Colonic mucosa (tissue), 4 donors: ENCODE measurements at regions not wholly inside any gene's neighbourhood (a gene's known extent, or its start where the extent isn't known, plus 50 kb on each side); places are given as distances from the start of the nearest gene placed in this dataset.

ENCODE experiments used
- DNase-seq: peaks from one replicate; pipeline ENCODE4 v3.0.0-alpha.2; 2020
- H3K27ac ChIP-seq: fragments of 200-600 bp; one replicate; pipeline ENCODE4 v1.8.0; 2021
- H3K27me3 ChIP-seq: fragments of 200-600 bp; one replicate; pipeline ENCODE4 v1.8.0; 2021
- H3K36me3 ChIP-seq: fragments of 200-600 bp; one replicate; pipeline ENCODE4 v1.8.0; 2021
- H3K4me1 ChIP-seq: fragments of 200-600 bp; one replicate; pipeline ENCODE4 v1.8.0; 2021; ENCODE audit warnings: mild to moderate bottlenecking
- H3K4me3 ChIP-seq: fragments of 200-600 bp; one replicate; pipeline ENCODE4 v1.8.0; 2021
- H3K9ac ChIP-seq, 2 donors: one replicate each; pipeline ENCODE4 v1.7.0; 2013; ENCODE audit warnings: control low read depth in 2 of 2, low read depth in 2 of 2, low read length in 2 of 2
- H3K9me3 ChIP-seq: fragments of 200-600 bp; one replicate; pipeline ENCODE4 v1.8.0; 2021
- CTCF ChIP-seq: fragments of 200-600 bp; IDR thresholded peaks from one replicate; pipeline ENCODE4 v1.8.0; 2022; ENCODE audit warnings: antibody characterized with exemption, mild to moderate bottlenecking
- intact Hi-C: fragments of 100-400 bp; cut with DNase I; formaldehyde crosslinking; loops from one replicate; pipeline ENCODE4 v1.14.1; 2022
- donor health status: healthy.
- donor health status: DM: no; HTN: no; CAD: no.
- donor health status: DM: no; HTN: no; CAD: no.

GRCh38 chr7:11950281-11950680, 118.3 kb upstream of the THSD7A start:
- DNase-seq = no peak
- Histone ChIP-seq H3K27ac (no peak overlapping the region), H3K36me3 (no peaks in the 10 kb centered on the region), H3K9ac (no peak overlapping the region), H3K27me3 (no peaks in the 10 kb centered on the region), H3K4me1 (no peaks in the 10 kb centered on the region), H3K4me3 (no peak overlapping the region), H3K9me3 (no peaks in the 10 kb centered on the region)
- intact Hi-C loops = no loop called here
- TF ChIP-seq CTCF = no peak

DNA sequence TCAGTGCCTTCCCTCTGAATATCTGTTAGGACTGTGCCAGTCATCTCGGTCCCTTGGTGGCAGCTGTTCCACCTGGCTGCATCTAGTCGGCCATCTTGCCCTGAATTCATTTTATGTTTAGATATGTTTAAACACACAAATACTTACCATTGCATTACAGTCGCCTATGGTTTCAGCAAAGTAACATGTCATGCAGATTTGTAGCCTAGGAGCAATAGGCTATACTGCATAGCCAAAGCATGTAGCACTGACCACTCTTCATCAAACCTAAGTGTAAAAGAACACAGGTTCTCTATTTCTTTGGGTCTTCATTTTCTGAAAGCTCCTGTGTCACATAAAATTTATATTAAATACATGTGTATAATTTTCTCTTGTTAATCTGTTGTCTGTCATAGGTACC, 118.9 kb upstream of the THSD7A start:
- H3K27ac ChIP-seq = no peak overlapping the region
- H3K4me1 ChIP-seq = no peaks in the 10 kb centered on the region
- no peaks in the 10 kb centered on the region for H3K36me3 ChIP-seq
- DNase-seq = no peak
- no peaks in the 10 kb centered on the region for H3K27me3 ChIP-seq
- intact Hi-C loops = no loop called here
- no peak overlapping the region for H3K9ac ChIP-seq
- H3K4me3 ChIP-seq = no peak overlapping the region
- no peak for TF ChIP-seq CTCF
- no peaks in the 10 kb centered on the region for H3K9me3 ChIP-seq

GRCh38 chr7:11951909-11952308, 119.9 kb upstream of the THSD7A start:
- Histone ChIP-seq H3K4me1 (no peaks in the 10 kb centered on the region), H3K27ac (no peak overlapping the region), H3K36me3 (no peaks in the 10 kb centered on the region), H3K27me3 (no peaks in the 10 kb centered on the region), H3K4me3 (no peak overlapping the region), H3K9ac (no peak overlapping the region), H3K9me3 (no peaks in the 10 kb centered on the region)
- no peak for DNase-seq
- intact Hi-C loops = no loop called here
- no peak for TF ChIP-seq CTCF

- DNase-seq = no peak
- Histone ChIP-seq H3K27ac (no peak overlapping the region), H3K9ac (no peak overlapping the region), H3K27me3 (no peaks in the 10 kb centered on the region), H3K9me3 (no peaks in the 10 kb centered on the region), H3K4me1 (no peaks in the 10 kb centered on the region), H3K4me3 (no peak overlapping the region), H3K36me3 (no peaks in the 10 kb centered on the region)
- TF ChIP-seq CTCF = no peak
- intact Hi-C loops = no loop called here
Observed at GRCh38 chr7:11952972-11953371, 121.0 kb upstream of the THSD7A start.

GRCh38 chr7:11956991-11957390, 125.0 kb upstream of the THSD7A start:
- no peak for TF ChIP-seq CTCF
- no peak for DNase-seq
- no peaks in the 10 kb centered on the region for H3K36me3 ChIP-seq
- no peak overlapping the region for H3K27ac ChIP-seq
- H3K9me3 ChIP-seq = no peaks in the 10 kb centered on the region
- intact Hi-C loops = no loop called here
- H3K27me3 ChIP-seq = no peaks in the 10 kb centered on the region
- H3K4me1 ChIP-seq = no peaks in the 10 kb centered on the region
- no peak overlapping the region for H3K9ac ChIP-seq
- H3K4me3 ChIP-seq = no peak overlapping the region

- Histone ChIP-seq H3K27ac (no peak overlapping the region), H3K9me3 (no peaks in the 10 kb centered on the region), H3K36me3 (no peaks in the 10 kb centered on the region), H3K27me3 (no peaks in the 10 kb centered on the region), H3K4me3 (no peak overlapping the region), H3K4me1 (no peaks in the 10 kb centered on the region), H3K9ac (no peak overlapping the region)
- no peak for DNase-seq
- intact Hi-C loops = no loop called here
- TF ChIP-seq CTCF = no peak
Observed at GRCh38 chr7:11957956-11958355, 126.0 kb upstream of the THSD7A start.
